Stimulated activated CD4-positive, alpha-beta T cell treated with anti-CD3 and anti-CD28 coated beads, Interleukin-1b, Interleukin-23, amount 100 ng/mL, for 1 hour (primary cell): ENCODE measurements at regions not wholly inside any gene's neighbourhood (a gene's known extent, or its start where the extent isn't known, plus 50 kb on each side); places are given as distances from the start of the nearest gene placed in this dataset.
A peak's percentile ranks its signal among the peaks of the same experiment; 100 is the strongest.
"Not testable (repeated sequence)": the region's sequence is repeated elsewhere in the genome, so short reads cannot be mapped to it uniquely, and the experiment has no call there.

Experiments
- DNase-seq, 2 donors: peaks; one replicate each; pipeline ENCODE4 v3.0.0-alpha.2; 2020; ENCODE audit warnings: low read depth in 2 of 2

DNA sequence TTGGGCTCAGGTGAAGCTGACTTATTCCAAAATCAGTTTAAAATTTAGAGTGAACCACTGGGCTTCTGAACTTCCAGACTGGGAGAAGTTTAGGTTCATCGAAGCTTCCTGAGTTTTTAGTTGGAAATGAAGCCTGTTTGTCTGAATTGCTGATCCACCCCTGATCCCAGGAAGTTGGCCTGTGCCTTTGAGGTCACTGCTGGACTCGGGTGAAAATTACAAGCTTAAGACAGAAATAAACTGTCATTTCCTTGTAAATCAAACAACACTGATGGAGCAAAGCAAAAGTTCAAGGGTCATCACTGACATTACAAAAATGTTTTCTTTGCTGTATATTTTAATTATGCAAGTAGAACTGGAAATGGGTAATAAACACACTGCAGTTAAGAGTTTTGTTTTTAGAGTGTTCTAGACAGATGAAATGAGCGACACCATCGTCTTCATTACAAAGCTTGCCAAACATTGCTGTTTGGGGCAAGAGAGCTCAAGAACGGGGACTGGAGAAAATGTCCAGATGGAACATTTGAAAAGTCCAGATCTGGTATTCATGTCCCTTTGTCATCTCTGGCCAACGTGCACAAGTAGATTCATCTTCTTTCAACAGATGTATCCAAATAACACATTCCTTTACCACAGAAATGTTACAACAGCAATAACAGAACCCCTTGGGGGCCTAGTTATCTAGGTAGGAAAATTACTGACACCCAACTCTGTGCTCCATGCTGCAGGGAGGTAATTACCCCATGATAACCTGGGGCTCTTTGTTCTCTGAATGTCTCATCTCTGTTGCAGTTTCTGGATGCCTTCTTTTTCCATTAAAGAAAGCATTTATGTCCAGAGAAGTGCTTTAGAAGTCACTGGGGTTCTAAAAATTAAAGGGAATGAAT lies 142.4 kb upstream of the ERCC6L2 start:
- no peak for DNase-seq

DNA sequence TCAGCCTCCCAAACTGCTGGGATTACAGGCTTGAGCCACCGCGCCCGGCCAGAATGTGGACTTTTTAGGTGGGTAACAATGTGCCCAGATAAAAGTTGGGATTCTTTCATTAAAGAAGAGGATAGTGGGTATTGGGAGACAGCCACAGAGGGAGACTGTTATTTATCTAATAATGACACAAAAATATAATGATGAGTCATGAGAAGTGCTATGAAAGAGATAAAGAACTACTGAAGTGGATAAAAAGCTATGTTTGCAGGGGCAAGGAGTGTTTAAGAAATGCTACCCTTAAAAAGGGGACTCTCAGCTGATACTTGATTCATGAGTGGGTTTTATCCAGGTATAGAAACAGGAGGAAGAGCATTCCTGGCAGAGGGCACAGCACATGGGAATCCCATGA lies 143.6 kb upstream of the ERCC6L2 start:
- no peak for DNase-seq

DNA sequence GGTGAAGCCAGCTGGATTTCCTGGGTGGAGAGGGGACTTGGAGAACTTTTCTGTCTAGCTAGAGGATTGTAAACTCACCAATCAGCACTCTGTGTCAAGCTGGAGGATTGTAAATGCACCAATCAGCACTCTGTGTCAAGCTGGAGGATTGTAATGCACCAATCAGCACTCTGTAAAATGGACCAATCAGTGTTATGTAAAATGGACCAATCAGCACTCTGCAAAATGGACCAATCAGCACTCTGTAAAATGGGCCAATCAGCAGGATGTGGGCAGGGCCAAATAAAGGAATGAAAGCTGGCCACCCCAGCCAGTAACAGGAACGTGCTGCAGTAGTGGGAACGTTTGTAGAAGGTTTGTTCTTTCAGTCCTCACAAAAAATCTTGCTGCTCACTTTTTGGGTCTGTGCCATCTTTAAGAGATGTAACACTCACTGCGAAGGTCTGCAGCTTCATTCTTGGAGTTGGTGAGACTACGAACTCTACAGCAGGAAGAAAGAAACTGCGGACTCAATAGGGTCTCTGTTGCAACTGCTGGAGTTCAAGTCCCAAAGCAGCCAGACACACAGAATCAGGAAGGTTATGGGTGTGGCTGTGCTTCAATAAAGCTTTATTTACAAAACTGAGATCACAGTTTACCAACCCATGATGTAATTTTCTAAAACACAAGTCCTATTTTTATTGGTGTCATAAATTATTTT lies 145.7 kb upstream of the ERCC6L2 start:
- no peak for DNase-seq

DNA sequence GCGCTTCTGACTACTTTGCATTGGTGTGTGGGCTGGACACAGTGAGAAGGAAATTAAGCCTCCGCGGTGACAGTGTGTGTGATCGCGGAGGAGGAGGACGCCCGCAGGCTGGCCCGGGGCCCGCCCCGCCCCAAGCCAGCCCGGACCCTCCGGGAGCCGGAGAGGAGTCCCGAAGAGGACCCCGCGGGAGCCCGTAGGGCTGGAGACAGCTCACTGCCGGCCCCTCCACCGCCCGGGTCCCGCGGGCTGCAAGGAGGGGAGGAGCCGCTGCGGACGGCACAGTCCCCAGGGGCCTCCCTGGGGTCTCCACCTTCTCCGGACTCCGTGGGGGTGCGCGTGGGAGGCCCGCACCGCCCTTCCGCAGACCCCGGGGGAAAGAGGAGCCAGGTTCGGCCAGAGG lies 146.4 kb upstream of the ERCC6L2 start:
- no peak for DNase-seq

DNA sequence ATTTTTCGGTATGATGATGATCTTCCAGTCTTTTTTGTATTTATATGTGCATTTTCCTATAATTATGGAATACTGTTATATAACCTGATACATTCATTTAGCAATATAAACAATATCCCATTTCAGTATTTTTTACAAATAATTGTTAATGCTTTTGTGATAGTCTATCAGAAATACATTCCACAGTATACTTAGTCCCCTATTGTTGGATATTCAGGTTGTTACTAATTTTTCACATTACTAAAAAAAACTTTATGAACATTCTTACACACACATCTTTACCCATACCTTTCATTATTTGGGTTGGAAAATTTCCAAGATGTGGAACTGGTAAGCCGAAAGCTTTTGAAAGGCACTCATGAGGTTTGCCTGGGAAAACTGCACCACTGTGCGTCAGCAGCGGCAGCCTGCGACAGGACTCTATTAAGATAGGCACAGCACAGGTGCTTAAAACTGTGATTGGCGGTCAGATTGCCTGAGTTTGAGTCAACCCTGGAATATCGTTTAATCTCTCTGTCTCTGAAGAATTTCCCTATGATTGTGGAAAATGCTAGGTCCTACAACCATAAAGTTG lies 147.5 kb upstream of the ERCC6L2 start:
- DNase-seq, result no peak

DNA sequence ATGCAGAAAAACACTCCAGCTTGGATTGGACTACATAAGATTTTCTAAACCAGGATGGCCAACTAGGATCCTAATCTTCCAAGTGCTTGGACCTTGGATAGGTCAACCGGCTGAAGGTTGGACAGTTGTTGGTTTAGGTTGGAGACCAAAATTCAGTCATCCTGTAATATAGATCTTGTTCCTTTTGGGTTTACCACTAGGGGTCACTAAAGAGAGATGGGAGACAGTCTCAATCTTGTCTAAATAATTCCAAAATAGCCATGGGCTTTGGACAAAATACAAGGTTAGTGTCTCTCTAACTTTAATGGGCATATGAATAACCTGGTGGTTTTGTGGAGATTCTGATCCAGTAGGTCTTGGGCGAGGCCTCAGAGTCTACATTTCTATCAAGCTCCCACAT lies 148.7 kb upstream of the ERCC6L2 start:
- DNase-seq, result no peak

DNA sequence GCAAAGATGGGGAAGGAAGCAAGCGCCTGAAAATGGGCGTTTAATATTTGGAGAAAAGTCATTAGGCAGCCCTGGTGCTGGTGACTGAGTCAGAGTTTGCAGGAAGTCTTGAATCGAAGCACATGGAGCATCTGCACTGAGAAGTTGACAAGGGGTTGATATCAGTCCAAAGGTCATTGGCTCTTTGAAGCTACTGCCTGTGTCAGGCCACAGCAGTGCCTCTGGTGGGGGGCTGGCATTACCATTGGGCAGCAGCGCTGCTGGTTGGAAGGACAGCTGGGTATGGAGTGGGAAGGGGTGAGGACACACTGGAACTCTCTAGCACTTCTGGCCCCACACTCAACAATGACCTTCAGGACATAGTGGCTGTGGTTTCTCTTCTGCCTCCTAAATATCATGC lies 150.4 kb upstream of the ERCC6L2 start:
- no peak for DNase-seq

DNA sequence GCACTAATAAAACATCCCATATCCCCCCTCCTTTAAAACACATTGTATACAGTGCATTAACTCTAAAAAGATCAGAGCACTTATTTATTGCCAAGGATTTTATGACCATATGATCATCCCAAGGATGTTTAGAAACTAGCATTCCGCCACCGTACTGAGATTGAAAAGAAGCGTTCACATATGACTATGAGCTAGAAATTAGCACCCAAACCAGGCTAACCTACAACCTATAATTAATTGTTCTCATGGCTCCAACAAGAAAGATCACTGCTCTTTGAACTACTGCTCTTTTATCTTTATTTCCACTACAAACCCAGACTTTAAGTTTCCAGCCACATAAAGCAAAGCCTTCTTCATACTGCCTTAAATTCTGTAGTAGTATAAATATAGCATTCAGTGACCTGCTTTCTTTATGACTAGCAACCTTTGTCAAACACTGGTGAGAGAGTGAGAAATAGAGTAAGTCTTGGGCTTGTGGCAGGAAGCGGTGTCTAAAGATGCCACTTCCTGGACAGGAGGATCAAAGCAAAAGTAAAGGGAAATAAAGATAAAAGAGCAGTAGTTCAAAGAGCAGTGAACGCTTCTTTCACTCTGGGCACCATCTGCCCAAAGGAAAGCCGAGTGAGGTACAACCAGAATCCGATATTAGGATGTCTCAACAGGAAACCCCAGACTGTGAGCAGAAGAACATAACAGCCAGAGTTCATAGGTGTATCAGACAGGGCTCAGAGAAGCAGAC lies 151.1 kb upstream of the ERCC6L2 start:
- peak; percentile 3 to 29 for DNase-seq

DNA sequence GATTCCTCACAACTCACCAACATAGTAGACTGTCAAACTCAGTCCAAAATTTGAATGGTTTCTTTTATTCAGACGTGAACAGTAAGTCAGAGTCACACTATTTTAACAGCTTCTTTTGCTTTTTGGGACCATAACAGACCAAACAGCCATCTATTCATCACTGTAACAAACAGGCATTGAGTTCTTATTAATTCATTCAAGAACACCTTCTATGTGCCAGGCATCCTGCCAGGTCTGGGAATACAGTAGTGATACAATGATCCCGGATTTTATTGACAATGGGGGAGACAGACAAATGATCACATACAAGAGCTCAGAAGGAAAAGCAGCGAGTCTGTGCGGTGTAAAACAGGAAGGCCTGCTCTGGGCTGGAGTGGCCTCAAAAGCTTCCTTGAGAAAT lies 153.3 kb upstream of the ERCC6L2 start:
- no peak for DNase-seq

DNA sequence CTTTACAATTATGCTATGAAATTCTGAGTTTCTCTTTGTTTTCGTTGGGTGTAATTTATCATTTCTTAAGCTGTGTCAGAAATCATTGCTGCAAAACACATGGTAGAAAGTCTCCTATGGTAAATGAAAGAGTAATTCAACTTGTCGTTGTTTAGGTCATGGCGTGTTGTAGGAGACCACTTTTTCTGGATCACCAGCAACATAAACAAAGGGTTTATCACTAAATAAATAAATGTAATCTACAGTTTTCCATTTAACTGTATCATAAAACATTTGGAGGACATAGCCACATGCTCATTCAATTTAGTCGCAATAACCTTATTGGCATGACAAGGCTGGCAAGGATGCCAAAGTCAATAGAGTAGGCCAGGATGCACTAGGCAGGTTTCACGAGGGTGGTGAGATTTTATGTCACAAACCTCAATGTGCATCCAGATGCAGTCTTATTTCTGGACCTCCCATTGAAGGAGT lies 154.4 kb upstream of the ERCC6L2 start:
- no peak for DNase-seq

DNA sequence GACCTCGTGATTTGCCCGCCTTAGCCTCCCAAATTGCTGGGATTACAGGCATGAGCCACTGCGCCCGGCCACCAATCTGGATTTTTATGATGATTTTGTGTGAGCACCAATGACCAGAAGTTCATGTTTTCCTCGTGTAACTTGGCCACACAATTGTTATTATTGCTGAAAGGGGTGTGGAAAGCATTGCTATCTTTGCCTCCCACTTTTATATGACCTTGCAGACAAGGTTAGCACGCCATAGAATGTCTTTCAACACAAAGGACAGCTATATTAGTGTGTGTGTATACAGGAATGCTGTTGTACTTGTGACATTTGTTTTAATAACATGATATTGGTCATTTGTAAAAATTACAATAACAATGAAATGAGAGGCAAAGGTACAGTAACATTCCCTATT lies 155.0 kb upstream of the ERCC6L2 start:
- DNase-seq, result no peak

DNA sequence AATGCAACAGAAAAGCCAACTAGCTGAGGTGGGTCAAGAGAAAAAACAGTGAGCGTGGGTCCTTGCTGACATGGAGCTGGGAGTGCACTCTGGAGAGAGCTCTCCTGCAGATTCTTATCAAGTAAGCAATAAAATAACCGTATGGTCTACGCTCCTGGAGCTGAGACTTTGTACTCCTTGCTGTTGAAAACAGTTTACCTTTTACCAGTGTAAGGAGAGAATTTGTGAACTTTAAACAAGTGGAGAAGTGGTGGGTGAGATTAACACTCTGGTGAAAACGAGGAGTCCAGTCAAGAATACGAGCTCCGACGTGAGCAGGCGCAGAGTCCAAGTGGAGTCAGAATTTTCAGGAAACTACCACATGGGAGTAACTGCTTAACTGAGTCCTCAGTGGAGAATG lies 156.1 kb upstream of the ERCC6L2 start:
- no peak for DNase-seq

DNA sequence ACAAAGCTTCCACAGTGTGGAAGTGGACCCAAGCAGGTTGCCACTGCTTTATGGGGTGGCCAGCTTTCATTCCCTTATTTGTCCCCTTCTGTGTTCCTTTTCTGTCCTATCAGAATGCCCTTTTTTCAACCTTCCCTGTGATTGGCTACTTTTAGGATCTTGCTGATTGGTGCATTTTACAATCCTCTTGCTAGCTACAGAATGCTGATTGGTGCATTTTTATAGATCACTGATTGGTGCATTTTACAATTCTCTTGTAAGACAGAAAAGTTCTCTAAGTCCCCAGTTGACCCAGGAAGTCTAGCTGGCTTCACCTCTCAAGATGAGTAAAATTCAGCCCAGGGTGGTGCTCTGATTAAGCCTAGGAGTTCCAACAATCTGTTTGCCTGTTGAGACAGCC lies 157.2 kb upstream of the ERCC6L2 start:
- no peak for DNase-seq

DNA sequence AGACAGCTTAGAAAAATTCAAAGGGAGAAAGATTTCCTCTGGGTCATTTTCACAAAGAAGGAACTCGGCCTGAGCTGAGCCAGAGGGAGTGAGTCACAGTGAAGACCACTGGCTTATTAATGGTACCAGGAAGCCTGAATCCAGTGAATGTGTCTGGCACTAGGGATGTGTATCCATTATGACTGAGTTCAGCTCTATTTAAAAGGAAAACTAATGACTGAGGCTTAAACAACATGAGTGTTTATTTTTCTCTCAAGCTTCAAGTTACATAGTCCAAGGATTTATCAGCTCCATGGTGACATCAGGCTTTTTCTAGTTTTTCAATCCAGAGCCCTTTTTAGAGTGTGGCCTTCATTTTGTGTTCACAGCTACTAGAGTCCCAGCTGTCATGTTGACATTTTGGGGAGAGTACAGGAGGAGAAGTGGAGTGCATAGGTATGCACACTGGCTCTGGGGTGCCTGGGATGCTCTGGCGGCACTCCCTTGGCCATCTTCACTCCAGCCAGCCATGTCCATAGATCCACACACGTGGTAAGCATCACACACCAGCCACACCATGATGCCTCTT lies 159.5 kb upstream of the ERCC6L2 start:
- DNase-seq, result no peak

DNA sequence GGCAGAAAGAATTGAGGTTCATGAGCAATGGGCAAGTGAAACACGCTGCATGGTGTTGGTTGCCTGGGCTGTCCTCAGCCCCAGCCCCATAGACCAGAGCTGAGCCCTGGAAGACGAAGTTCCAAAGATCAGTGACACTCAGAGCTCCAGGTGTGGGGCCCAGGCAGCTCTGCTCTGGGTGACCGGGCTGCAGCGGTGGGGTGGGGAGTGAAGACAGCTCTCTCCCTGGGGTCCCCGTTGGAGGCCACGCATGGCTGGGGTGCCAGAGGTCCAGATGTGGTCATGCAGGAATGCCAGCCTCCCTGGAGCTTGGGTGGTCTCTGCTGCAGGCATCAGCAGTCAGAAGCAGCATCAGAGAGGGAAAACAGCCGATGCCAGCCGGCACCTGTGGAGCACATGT lies 165.0 kb upstream of the ERCC6L2 start:
- no peak for DNase-seq

DNA sequence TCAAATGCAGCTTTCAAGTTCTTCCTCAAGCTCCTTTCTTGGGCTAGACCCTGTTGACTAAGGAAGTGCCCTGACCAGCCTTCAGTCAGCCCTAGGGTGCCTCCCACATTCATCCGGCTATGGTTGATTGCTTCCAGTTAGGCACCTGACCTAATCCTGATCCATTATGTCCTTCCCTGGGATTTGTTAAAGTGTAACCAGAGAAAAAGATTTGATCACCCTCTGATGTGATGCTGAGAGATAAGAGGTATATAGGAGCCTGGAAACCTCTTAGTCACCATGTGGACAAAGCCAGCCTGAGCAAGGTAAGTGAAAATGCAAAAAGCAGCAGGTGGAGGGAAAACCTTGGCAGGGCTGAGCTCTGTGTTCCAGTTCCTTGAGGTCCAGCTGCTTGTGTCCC lies 178.8 kb upstream of the ERCC6L2 start:
- no peak for DNase-seq

DNA sequence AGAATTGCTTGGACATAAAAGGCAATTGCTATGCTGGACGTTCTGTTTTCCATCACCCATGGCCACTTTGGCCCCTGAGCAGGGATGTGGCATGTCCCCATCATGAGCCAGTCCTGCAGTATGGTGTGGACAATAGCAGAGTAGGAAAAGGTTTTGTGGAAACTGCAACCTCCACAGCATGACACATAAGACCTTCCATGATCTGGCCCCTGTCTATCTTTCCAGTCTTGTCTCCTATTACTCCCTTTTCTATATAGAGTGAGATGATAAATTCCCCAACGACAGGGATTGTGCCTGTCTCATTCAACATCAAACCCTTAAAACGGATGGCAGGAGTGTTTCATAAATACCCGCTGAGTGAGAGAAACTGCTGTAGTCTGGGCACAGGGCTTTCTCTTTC lies 174.7 kb upstream of the PTCH1 start:
- DNase-seq, result no peak

DNA sequence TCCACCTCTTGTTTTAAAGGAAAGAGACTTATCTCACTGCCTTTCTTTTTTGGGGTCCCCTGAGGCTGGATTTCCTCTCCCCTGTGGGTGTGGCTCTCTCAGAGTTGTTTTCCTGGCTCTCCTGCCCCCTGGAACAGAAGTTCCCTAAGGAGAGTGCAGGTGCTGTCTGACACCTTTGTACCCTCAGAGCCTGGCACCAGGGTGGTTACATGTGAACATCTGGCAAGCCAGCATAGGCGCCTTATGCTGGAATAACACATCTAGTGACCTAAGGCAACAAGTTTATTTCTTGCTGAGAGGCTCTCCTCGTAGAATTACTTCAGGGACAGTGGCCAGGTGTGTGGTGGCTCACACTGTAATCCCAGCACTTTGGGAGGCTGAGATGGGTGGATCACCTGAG lies 172.9 kb upstream of the PTCH1 start:
- no peak for DNase-seq

DNA sequence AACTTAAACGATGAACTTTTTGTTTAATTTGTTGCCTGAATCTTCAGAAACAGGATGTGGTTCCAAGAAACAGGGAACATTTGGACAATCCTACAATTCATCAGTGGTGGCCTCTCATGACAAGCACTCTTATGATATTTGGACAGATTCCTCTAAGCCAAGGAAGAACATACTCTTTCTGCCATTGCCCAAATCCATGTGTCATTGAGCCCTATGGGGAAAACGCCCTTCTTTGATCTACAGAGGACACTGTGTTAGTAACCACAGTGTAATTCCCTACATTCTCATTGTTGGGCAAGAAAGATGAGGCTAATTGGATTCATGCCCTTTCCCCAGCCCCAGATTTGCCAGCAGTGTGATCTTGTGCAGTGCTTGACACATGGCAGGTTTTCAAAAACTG lies 167.7 kb upstream of the PTCH1 start:
- no peak for DNase-seq

DNA sequence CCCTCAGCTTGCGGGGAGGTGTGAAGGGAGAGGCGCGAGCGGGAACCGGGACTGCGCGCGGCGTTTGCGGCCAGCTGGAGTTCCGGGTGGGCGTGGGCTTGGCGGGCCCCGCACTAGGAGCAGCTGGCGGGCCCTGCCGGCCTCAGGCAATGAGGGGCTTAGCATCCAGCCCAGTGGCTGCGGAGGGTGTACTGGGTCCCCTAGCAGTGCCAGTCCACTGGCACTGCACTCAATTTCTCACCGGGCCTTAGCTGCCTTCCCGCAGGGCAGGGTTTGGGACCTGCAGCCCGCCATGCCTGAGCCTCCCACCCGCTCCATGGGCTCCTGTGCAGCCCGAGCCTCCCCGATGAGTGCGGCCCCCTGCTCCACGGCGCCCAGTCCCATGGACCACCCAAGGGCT lies 163.5 kb upstream of the PTCH1 start:
- not testable (repeated sequence) for DNase-seq

DNA sequence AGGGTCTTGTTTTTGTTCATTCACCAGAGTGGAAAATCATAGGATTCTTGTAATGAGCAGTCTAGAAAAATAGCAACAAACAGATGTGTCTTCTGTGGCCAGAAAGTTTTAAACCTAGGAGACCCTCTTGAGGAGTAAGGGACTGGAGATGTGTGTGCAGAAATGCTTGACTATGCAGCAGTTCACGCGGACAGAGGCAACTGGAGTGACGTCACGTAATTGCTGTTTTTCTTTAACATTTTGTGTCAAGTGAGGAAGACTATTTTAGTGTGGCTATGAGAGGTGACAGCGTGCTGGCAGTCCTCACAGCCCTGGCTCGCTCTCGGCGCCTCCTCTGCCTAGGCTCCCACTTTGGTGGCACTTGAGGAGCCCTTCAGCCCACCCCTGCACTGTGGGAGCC lies 163.1 kb upstream of the PTCH1 start:
- no peak for DNase-seq

DNA sequence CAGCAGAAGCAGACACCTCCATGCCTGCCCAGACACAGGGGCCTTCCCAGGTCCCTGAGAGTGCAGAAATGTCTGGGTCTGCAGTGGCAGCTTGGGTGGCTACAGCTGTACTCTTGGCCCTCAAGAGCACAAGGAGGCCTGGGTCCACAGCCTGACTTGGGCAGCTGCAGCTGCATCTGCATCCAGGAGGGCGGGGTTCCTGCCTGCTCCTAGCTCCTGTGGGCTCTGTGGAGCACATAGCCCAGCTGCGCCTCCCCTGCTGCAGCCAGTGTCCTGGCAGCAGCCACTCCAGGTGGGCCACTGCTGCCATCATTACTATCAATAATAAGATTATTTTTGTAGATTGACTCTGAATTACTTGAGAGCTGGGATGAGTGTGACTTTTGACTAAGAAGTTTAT lies 162.0 kb upstream of the PTCH1 start:
- DNase-seq, result no peak
